ENCODE measurements at regions not wholly inside any gene's neighbourhood (a gene's known extent, or its start where the extent isn't known, plus 50 kb on each side); places are given as distances from the start of the nearest gene placed in this dataset.
A peak's percentile ranks its signal among the peaks of the same experiment; 100 is the strongest.
"Not testable (repeated sequence)": the region's sequence is repeated elsewhere in the genome, so short reads cannot be mapped to it uniquely, and the experiment has no call there.

GRCh38 chr12:13539051-13539450, 342.5 kb downstream of the EMP1 start:
- no peaks in the 10 kb centered on the region for H3K9me3 Mint-ChIP-seq
- no peaks in the 10 kb centered on the region for H3K36me3 Mint-ChIP-seq (ENCODE audit: low read depth)
- H3K27ac Mint-ChIP-seq: no peak overlapping the region
- no peak overlapping the region for H3K4me3 Mint-ChIP-seq
- peaks cover 12% of the 10 kb centered on the region for H3K4me1 Mint-ChIP-seq
- H3K27me3 Mint-ChIP-seq: peaks cover 10% of the 10 kb centered on the region
- ATAC-seq (no peak), DNase-seq (no peak)

GRCh38 chr12:13538136-13538535, 341.6 kb downstream of the EMP1 start:
- Mint-ChIP-seq H3K27ac (no peak overlapping the region), H3K9me3 (no peaks in the 10 kb centered on the region), H3K4me3 (no peak overlapping the region), H3K27me3 (peaks cover 10% of the 10 kb centered on the region), H3K36me3 (ENCODE audit: low read depth) (no peaks in the 10 kb centered on the region), H3K4me1 (peaks cover 12% of the 10 kb centered on the region)
- DNase-seq (no peak), ATAC-seq (no peak)

- DNase-seq: no peak
- no peak overlapping the region for H3K27ac Mint-ChIP-seq
- H3K4me1 Mint-ChIP-seq: peaks cover 12% of the 10 kb centered on the region
- H3K27me3 Mint-ChIP-seq: peaks cover 10% of the 10 kb centered on the region
- no peak overlapping the region for H3K4me3 Mint-ChIP-seq
- H3K36me3 Mint-ChIP-seq (ENCODE audit: low read depth): no peaks in the 10 kb centered on the region
- H3K9me3 Mint-ChIP-seq: no peaks in the 10 kb centered on the region
- no peak for ATAC-seq
Measured at GRCh38 chr12:13537623-13538022, 341.1 kb downstream of the EMP1 start.

- Mint-ChIP-seq H3K4me1 (peaks cover 12% of the 10 kb centered on the region), H3K27me3 (peaks cover 7% of the 10 kb centered on the region), H3K27ac (no peak overlapping the region), H3K36me3 (ENCODE audit: low read depth) (no peaks in the 10 kb centered on the region), H3K9me3 (no peaks in the 10 kb centered on the region), H3K4me3 (no peak overlapping the region)
- peak; percentile 12 for DNase-seq
- peak; percentile 91 for ATAC-seq
Measured at GRCh38 chr12:13536219-13536910, 339.8 kb downstream of the EMP1 start.

GRCh38 chr12:13534645-13535398, 338.3 kb downstream of the EMP1 start:
- DNase-seq (peak; percentile 65), ATAC-seq (no peak)
- H3K27ac Mint-ChIP-seq: no peak overlapping the region
- no peak overlapping the region for H3K4me3 Mint-ChIP-seq
- peaks cover 7% of the 10 kb centered on the region for H3K27me3 Mint-ChIP-seq
- H3K9me3 Mint-ChIP-seq: no peaks in the 10 kb centered on the region
- H3K4me1 Mint-ChIP-seq: peaks cover 12% of the 10 kb centered on the region
- no peaks in the 10 kb centered on the region for H3K36me3 Mint-ChIP-seq (ENCODE audit: low read depth)

- Mint-ChIP-seq H3K4me1 (peaks cover 12% of the 10 kb centered on the region), H3K9me3 (no peaks in the 10 kb centered on the region), H3K4me3 (no peak overlapping the region), H3K27ac (no peak overlapping the region), H3K36me3 (ENCODE audit: low read depth) (no peaks in the 10 kb centered on the region), H3K27me3 (peaks cover 7% of the 10 kb centered on the region)
- no peak for DNase-seq
- no peak for ATAC-seq
Measured at GRCh38 chr12:13534242-13534641, 337.7 kb downstream of the EMP1 start.

GRCh38 chr12:13530966-13531365, 334.4 kb downstream of the EMP1 start:
- H3K27me3 Mint-ChIP-seq: peaks cover 6% of the 10 kb centered on the region
- H3K4me1 Mint-ChIP-seq: peaks cover 2% of the 10 kb centered on the region
- H3K4me3 Mint-ChIP-seq: no peak overlapping the region
- H3K27ac Mint-ChIP-seq: no peak overlapping the region
- ATAC-seq: no peak
- DNase-seq: no peak
- H3K36me3 Mint-ChIP-seq (ENCODE audit: low read depth): no peaks in the 10 kb centered on the region
- no peaks in the 10 kb centered on the region for H3K9me3 Mint-ChIP-seq

GRCh38 chr12:13526185-13526921, 329.8 kb downstream of the EMP1 start:
- not testable (repeated sequence) for H3K27ac Mint-ChIP-seq; H3K36me3 Mint-ChIP-seq (ENCODE audit: low read depth); H3K9me3 Mint-ChIP-seq; ATAC-seq; DNase-seq; H3K4me1 Mint-ChIP-seq; H3K4me3 Mint-ChIP-seq; H3K27me3 Mint-ChIP-seq

- no peaks in the 10 kb centered on the region for H3K36me3 Mint-ChIP-seq (ENCODE audit: low read depth)
- DNase-seq (no peak), ATAC-seq (no peak)
- no peak overlapping the region for H3K27ac Mint-ChIP-seq
- H3K4me1 Mint-ChIP-seq: no peaks in the 10 kb centered on the region
- peaks cover 4% of the 10 kb centered on the region for H3K9me3 Mint-ChIP-seq
- no peak overlapping the region for H3K4me3 Mint-ChIP-seq
- peaks cover 11% of the 10 kb centered on the region for H3K27me3 Mint-ChIP-seq
Measured at GRCh38 chr12:13523536-13524307, 327.2 kb downstream of the EMP1 start.

GRCh38 chr12:13518034-13518433, 321.5 kb downstream of the EMP1 start:
- Mint-ChIP-seq H3K27me3 (peaks cover 14% of the 10 kb centered on the region), H3K9me3 (peaks cover 38% of the 10 kb centered on the region)
- not testable (repeated sequence) for H3K27ac Mint-ChIP-seq; H3K4me1 Mint-ChIP-seq; ATAC-seq; H3K36me3 Mint-ChIP-seq (ENCODE audit: low read depth); DNase-seq; H3K4me3 Mint-ChIP-seq

- Mint-ChIP-seq H3K9me3 (peaks cover 23% of the 10 kb centered on the region), H3K27me3 (no peaks in the 10 kb centered on the region), H3K4me3 (no peak overlapping the region), H3K27ac (no peak overlapping the region), H3K36me3 (ENCODE audit: low read depth) (no peaks in the 10 kb centered on the region), H3K4me1 (no peaks in the 10 kb centered on the region)
- ATAC-seq (no peak), DNase-seq (no peak)
Measured at GRCh38 chr12:13509740-13510139, 313.2 kb downstream of the EMP1 start.

- Mint-ChIP-seq H3K9me3 (no peaks in the 10 kb centered on the region), H3K4me1 (no peaks in the 10 kb centered on the region), H3K4me3 (no peak overlapping the region), H3K27me3 (no peaks in the 10 kb centered on the region), H3K27ac (no peak overlapping the region), H3K36me3 (ENCODE audit: low read depth) (no peaks in the 10 kb centered on the region)
- no peak for ATAC-seq
- no peak for DNase-seq
Measured at GRCh38 chr12:13505636-13506035, 309.1 kb downstream of the EMP1 start.

- no peak overlapping the region for H3K4me3 Mint-ChIP-seq
- H3K27ac Mint-ChIP-seq: no peak overlapping the region
- no peaks in the 10 kb centered on the region for H3K4me1 Mint-ChIP-seq
- DNase-seq: no peak
- H3K27me3 Mint-ChIP-seq: no peaks in the 10 kb centered on the region
- no peaks in the 10 kb centered on the region for H3K36me3 Mint-ChIP-seq (ENCODE audit: low read depth)
- ATAC-seq: no peak
- no peaks in the 10 kb centered on the region for H3K9me3 Mint-ChIP-seq
Measured at GRCh38 chr12:13505224-13505623, 308.7 kb downstream of the EMP1 start.

- H3K36me3 Mint-ChIP-seq (ENCODE audit: low read depth): no peaks in the 10 kb centered on the region
- H3K9me3 Mint-ChIP-seq: no peaks in the 10 kb centered on the region
- no peaks in the 10 kb centered on the region for H3K4me1 Mint-ChIP-seq
- no peak for DNase-seq
- no peak for ATAC-seq
- no peak overlapping the region for H3K4me3 Mint-ChIP-seq
- peaks cover 3% of the 10 kb centered on the region for H3K27me3 Mint-ChIP-seq
- H3K27ac Mint-ChIP-seq: no peak overlapping the region
Measured at GRCh38 chr12:13504736-13505135, 308.2 kb downstream of the EMP1 start.

Measured in activated naive CD8-positive, alpha-beta T cell treated with anti-CD3 and anti-CD28 coated beads, Interleukin-2, amount 50 U/mL, for 24 hours (primary cell).